ENCODE measurements at regions not wholly inside any gene's neighbourhood (a gene's known extent, or its start where the extent isn't known, plus 50 kb on each side); places are given as distances from the start of the nearest gene placed in this dataset.

GRCh38 chr11:26143566-26144290, 188.2 kb upstream of the ANO3 start:
- TF ChIP-seq CTCF (IDR thresholded peaks at IDR 0.05; ENCODE audit: borderline replicate concordance, insufficient read depth, low read depth, low read length), result no peak
- no peak overlapping the region for H3K4me3 ChIP-seq (ENCODE audit: low read depth, low read length)

- TF ChIP-seq CTCF (IDR thresholded peaks at IDR 0.05; ENCODE audit: borderline replicate concordance, insufficient read depth, low read depth, low read length), result no peak
- H3K4me3 ChIP-seq (ENCODE audit: low read depth, low read length), result no peak overlapping the region
Observed at GRCh38 chr11:26144291-26144690, 187.6 kb upstream of the ANO3 start.

- no peak for TF ChIP-seq CTCF (IDR thresholded peaks at IDR 0.05; ENCODE audit: borderline replicate concordance, insufficient read depth, low read depth, low read length)
- no peak overlapping the region for H3K4me3 ChIP-seq (ENCODE audit: low read depth, low read length)
Observed at GRCh38 chr11:26144911-26145310, 187.0 kb upstream of the ANO3 start.

GRCh38 chr11:26149585-26149984, 182.3 kb upstream of the ANO3 start:
- TF ChIP-seq CTCF (IDR thresholded peaks at IDR 0.05; ENCODE audit: borderline replicate concordance, insufficient read depth, low read depth, low read length), result no peak
- H3K4me3 ChIP-seq (ENCODE audit: low read depth, low read length), result no peak overlapping the region

GRCh38 chr11:26150031-26150430, 181.9 kb upstream of the ANO3 start:
- H3K4me3 ChIP-seq (ENCODE audit: low read depth, low read length), result no peak overlapping the region
- TF ChIP-seq CTCF (IDR thresholded peaks at IDR 0.05; ENCODE audit: borderline replicate concordance, insufficient read depth, low read depth, low read length), result no peak

GRCh38 chr11:26158251-26158650, 173.7 kb upstream of the ANO3 start:
- no peak overlapping the region for H3K4me3 ChIP-seq (ENCODE audit: low read depth, low read length)
- no peak for TF ChIP-seq CTCF (IDR thresholded peaks at IDR 0.05; ENCODE audit: borderline replicate concordance, insufficient read depth, low read depth, low read length)

GRCh38 chr11:26162291-26162690, 169.6 kb upstream of the ANO3 start:
- no peak overlapping the region for H3K4me3 ChIP-seq (ENCODE audit: low read depth, low read length)
- no peak for TF ChIP-seq CTCF (IDR thresholded peaks at IDR 0.05; ENCODE audit: borderline replicate concordance, insufficient read depth, low read depth, low read length)
